Vagina (tissue), 2 donors: ENCODE measurements at regions not wholly inside any gene's neighbourhood (a gene's known extent, or its start where the extent isn't known, plus 50 kb on each side); places are given as distances from the start of the nearest gene placed in this dataset.

Source experiments
- DNase-seq, 2 donors: peaks; one replicate each; pipeline ENCODE4 v3.0.0-alpha.2; 2017; ENCODE audit errors: extremely low spot score in 2 of 2
- H3K27ac ChIP-seq: fragments of 200-600 bp; sonication (generic); one replicate; pipeline ENCODE4 v1.5.1; 2019
- H3K27me3 ChIP-seq: fragments of 200-600 bp; sonication (generic); one replicate; pipeline ENCODE4 v1.5.1; 2019
- H3K36me3 ChIP-seq, 2 donors: fragments of 200-600 bp; sonication (generic); one replicate each; pipeline ENCODE4 v1.5.1; 2017 to 2019
- H3K4me1 ChIP-seq: fragments of 200-600 bp; sonication (generic); one replicate; pipeline ENCODE4 v1.5.1; 2019
- H3K4me3 ChIP-seq, 2 donors: fragments of 200-600 bp; sonication (generic); 1 replicate in 1 of 2; 2 replicates in 1 of 2; pipeline ENCODE4 v1.5.1; 2016 to 2019
- H3K9me3 ChIP-seq: fragments of 200-600 bp; sonication (generic); one replicate; pipeline ENCODE4 v1.5.1; 2019
- CTCF ChIP-seq, 3 experiments: fragments of 450-650 bp in 2 of 3; fragments of 200-600 bp in 1 of 3; sonication (generic) in 1 of 3; IDR thresholded peaks; one replicate each; pipeline ENCODE4 v1.5.1; 2017 to 2019; ENCODE audit warnings: antibody characterized with exemption in 3 of 3, mild to moderate bottlenecking in 2 of 3, moderate library complexity in 2 of 3
- POLR2A ChIP-seq, 2 donors: fragments of 450-650 bp; IDR thresholded peaks; one replicate each; pipeline ENCODE4 v1.6.1; 2017; ENCODE audit warnings: antibody characterized with exemption in 2 of 2, mild to moderate bottlenecking in 2 of 2, moderate library complexity in 2 of 2
- POLR2AphosphoS5 ChIP-seq, 2 donors: sonication (generic); formaldehyde crosslinking; IDR thresholded peaks; one replicate each; pipeline ENCODE4 v1.9.0; 2017; ENCODE audit warnings: antibody characterized with exemption in 2 of 2, mild to moderate bottlenecking in 2 of 2, low read depth in 1 of 2; ENCODE audit not compliant: insufficient read depth in 1 of 2
- intact Hi-C: fragments of 100-400 bp; cut with DNase I; formaldehyde crosslinking; loops from one replicate; pipeline ENCODE4 v1.15.1; 2023

GRCh38 chr20:60236613-60237012 lies 278.4 kb downstream of the CDH26 start:
- intact Hi-C loops, result no loop called here
- no peak overlapping the region for H3K27ac ChIP-seq
- H3K27me3 ChIP-seq, result no peaks in the 10 kb centered on the region
- DNase-seq, result no peak
- H3K36me3 ChIP-seq, result no peaks in the 10 kb centered on the region
- TF ChIP-seq POLR2AphosphoS5 (IDR thresholded peaks at IDR 0.05; ENCODE audit: insufficient read depth in 1 of 2, low read depth in 1 of 2), result no peak
- no peak for TF ChIP-seq POLR2A (IDR thresholded peaks at IDR 0.05)
- TF ChIP-seq CTCF (IDR thresholded peaks at IDR 0.05), result no peak
- H3K4me1 ChIP-seq, result no peaks in the 10 kb centered on the region
- H3K4me3 ChIP-seq, result no peak overlapping the region
- no peaks in the 10 kb centered on the region for H3K9me3 ChIP-seq

DNA sequence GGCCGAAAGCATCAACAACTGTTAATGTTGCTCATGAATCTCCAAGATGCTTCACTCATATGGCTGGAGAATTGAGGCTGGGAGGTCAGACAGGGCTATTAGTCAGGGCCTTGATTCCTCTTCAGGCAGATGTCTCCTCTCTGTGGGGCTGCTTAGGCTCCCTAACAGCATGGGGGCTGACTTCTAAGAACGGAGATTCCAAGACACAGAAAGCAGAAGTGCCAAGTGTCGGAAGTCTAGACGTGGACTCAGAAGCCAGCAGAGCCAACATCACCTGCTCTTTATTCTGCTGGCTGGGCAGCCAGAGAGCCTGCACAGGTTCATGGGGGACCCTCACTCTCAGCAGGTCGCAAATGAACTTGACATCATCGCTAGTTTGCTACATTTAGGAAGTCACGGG lies 279.8 kb downstream of the CDH26 start:
- Histone ChIP-seq H3K27ac (no peak overlapping the region), H3K9me3 (no peaks in the 10 kb centered on the region), H3K36me3 (no peaks in the 10 kb centered on the region), H3K4me3 (no peak overlapping the region), H3K27me3 (no peaks in the 10 kb centered on the region), H3K4me1 (no peaks in the 10 kb centered on the region)
- intact Hi-C loops, result no loop called here
- TF ChIP-seq POLR2AphosphoS5 (IDR thresholded peaks at IDR 0.05; ENCODE audit: insufficient read depth in 1 of 2, low read depth in 1 of 2) (no peak), CTCF (IDR thresholded peaks at IDR 0.05) (no peak), POLR2A (IDR thresholded peaks at IDR 0.05) (no peak)
- DNase-seq, result peak in 1 of 2 donors; percentile 62

GRCh38 chr20:60238992-60239660 lies 280.9 kb downstream of the CDH26 start:
- Histone ChIP-seq H3K36me3 (no peaks in the 10 kb centered on the region), H3K4me1 (no peaks in the 10 kb centered on the region), H3K4me3 (no peak overlapping the region), H3K27ac (no peak overlapping the region), H3K27me3 (no peaks in the 10 kb centered on the region), H3K9me3 (no peaks in the 10 kb centered on the region)
- DNase-seq, result peak; percentile 49 to 88
- TF ChIP-seq POLR2AphosphoS5 (IDR thresholded peaks at IDR 0.05; ENCODE audit: insufficient read depth in 1 of 2, low read depth in 1 of 2) (no peak), CTCF (IDR thresholded peaks at IDR 0.05) (no peak), POLR2A (IDR thresholded peaks at IDR 0.05) (no peak)
- intact Hi-C loops, result no loop called here

GRCh38 chr20:60239956-60240355 lies 281.7 kb downstream of the CDH26 start:
- peak; percentile 56 to 81 for DNase-seq
- H3K36me3 ChIP-seq, result no peaks in the 10 kb centered on the region
- no peak overlapping the region for H3K4me3 ChIP-seq
- TF ChIP-seq POLR2AphosphoS5 (IDR thresholded peaks at IDR 0.05; ENCODE audit: insufficient read depth in 1 of 2, low read depth in 1 of 2), result no peak
- H3K4me1 ChIP-seq, result no peaks in the 10 kb centered on the region
- H3K27ac ChIP-seq, result no peak overlapping the region
- intact Hi-C loops, result no loop called here
- H3K9me3 ChIP-seq, result no peaks in the 10 kb centered on the region
- no peaks in the 10 kb centered on the region for H3K27me3 ChIP-seq

DNA sequence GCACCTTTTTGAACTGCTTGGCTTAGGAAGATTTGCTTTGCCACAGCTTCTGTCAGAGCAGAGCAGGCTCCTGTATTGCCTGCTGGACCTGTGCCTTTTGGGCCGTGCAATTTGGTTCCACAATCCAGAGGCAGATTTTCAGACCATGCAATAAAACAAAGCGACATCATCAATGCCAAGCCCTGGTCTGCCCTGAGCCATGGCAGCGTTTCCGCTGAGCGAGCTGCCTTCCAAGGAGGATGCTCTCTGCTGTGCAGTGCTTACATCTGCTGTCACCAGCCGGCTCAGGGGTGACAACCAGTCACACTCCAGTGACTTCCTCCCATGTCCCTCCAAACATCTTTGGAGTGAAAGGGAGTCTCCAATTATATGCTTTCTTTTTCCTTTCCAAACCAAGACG lies 282.2 kb downstream of the CDH26 start:
- H3K4me1 ChIP-seq, result no peaks in the 10 kb centered on the region
- no peak overlapping the region for H3K27ac ChIP-seq
- intact Hi-C loops, result no loop called here
- H3K36me3 ChIP-seq, result no peaks in the 10 kb centered on the region
- TF ChIP-seq POLR2AphosphoS5 (IDR thresholded peaks at IDR 0.05; ENCODE audit: insufficient read depth in 1 of 2, low read depth in 1 of 2) (no peak), POLR2A (IDR thresholded peaks at IDR 0.05) (no peak), CTCF (IDR thresholded peaks at IDR 0.05) (no peak)
- H3K9me3 ChIP-seq, result no peaks in the 10 kb centered on the region
- peak; percentile 16 to 31 for DNase-seq
- no peak overlapping the region for H3K4me3 ChIP-seq
- no peaks in the 10 kb centered on the region for H3K27me3 ChIP-seq
